Prostate gland (tissue), 2 donors: ENCODE measurements at regions not wholly inside any gene's neighbourhood (a gene's known extent, or its start where the extent isn't known, plus 50 kb on each side); places are given as distances from the start of the nearest gene placed in this dataset.

ENCODE experiments used
- POLR2A ChIP-seq: fragments of 450-650 bp; IDR thresholded peaks from one replicate; pipeline ENCODE4 v1.6.1; 2016; ENCODE audit warnings: antibody characterized with exemption, mild to moderate bottlenecking
- POLR2AphosphoS5 ChIP-seq: sonication (generic); formaldehyde crosslinking; IDR thresholded peaks from one replicate; pipeline ENCODE4 v1.6.1; 2017; ENCODE audit warnings: antibody characterized with exemption
- TF ChIP-seq, protein P1 (sequence below), 4 experiments: fragments of 200-600 bp in 2 of 4; fragments of 450-650 bp in 2 of 4; sonication (generic) in 2 of 4; IDR thresholded peaks; 1 replicate in 3 of 4; 2 replicates in 1 of 4; pipeline ENCODE4 v1.5.1; 2016 to 2019; ENCODE audit warnings: antibody characterized with exemption in 4 of 4, mild to moderate bottlenecking in 2 of 4, moderate library complexity in 2 of 4

- TF ChIP-seq, protein P1, sequence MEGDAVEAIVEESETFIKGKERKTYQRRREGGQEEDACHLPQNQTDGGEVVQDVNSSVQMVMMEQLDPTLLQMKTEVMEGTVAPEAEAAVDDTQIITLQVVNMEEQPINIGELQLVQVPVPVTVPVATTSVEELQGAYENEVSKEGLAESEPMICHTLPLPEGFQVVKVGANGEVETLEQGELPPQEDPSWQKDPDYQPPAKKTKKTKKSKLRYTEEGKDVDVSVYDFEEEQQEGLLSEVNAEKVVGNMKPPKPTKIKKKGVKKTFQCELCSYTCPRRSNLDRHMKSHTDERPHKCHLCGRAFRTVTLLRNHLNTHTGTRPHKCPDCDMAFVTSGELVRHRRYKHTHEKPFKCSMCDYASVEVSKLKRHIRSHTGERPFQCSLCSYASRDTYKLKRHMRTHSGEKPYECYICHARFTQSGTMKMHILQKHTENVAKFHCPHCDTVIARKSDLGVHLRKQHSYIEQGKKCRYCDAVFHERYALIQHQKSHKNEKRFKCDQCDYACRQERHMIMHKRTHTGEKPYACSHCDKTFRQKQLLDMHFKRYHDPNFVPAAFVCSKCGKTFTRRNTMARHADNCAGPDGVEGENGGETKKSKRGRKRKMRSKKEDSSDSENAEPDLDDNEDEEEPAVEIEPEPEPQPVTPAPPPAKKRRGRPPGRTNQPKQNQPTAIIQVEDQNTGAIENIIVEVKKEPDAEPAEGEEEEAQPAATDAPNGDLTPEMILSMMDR (IDR thresholded peaks at IDR 0.05): no peak
- no peak for TF ChIP-seq POLR2A
- no peak for TF ChIP-seq POLR2AphosphoS5
Observed at GRCh38 chr3:72297481-72297880, 512.5 kb upstream of the PROK2 start.
